Neural progenitor cell (in vitro differentiated cells): ENCODE measurements at regions not wholly inside any gene's neighbourhood (a gene's known extent, or its start where the extent isn't known, plus 50 kb on each side); places are given as distances from the start of the nearest gene placed in this dataset.

Experiments used
- DNase-seq: peaks from one replicate; pipeline ENCODE4 v3.0.0-alpha.2; 2016; ENCODE audit warnings: low spot score
- H2AFZ ChIP-seq: fragments of 200-600 bp; sonication (generic); replicated peaks from 2 replicates; pipeline ENCODE4 v1.6.1; 2016; ENCODE audit warnings: antibody characterized with exemption
- H3F3A ChIP-seq: fragments of 200-600 bp; sonication (generic); 2 replicates; pipeline ENCODE4 v1.6.1; 2016; ENCODE audit warnings: antibody characterized with exemption, low read depth
- H3K27ac ChIP-seq: fragments of 200-600 bp; sonication (generic); 2 replicates; pipeline ENCODE4 v1.5.1; 2016; ENCODE audit warnings: mild to moderate bottlenecking
- H3K27me3 ChIP-seq: fragments of 200-600 bp; sonication (generic); 2 replicates; pipeline ENCODE4 v1.6.1; 2016; ENCODE audit warnings: mild to moderate bottlenecking, moderate library complexity
- H3K36me3 ChIP-seq: fragments of 200-600 bp; sonication (generic); 2 replicates; pipeline ENCODE4 v1.5.1; 2016
- H3K4me1 ChIP-seq: fragments of 200-600 bp; sonication (generic); 2 replicates; pipeline ENCODE4 v1.6.1; 2016; ENCODE audit warnings: mixed run types
- H3K4me2 ChIP-seq: fragments of 200-600 bp; sonication (generic); 2 replicates; pipeline ENCODE4 v1.6.1; 2016
- H3K4me3 ChIP-seq: fragments of 200-600 bp; sonication (generic); 2 replicates; pipeline ENCODE4 v1.5.1; 2016
- H3K79me2 ChIP-seq: fragments of 200-600 bp; sonication (generic); 2 replicates; pipeline ENCODE4 v1.6.1; 2016; ENCODE audit warnings: low read depth
- H3K9ac ChIP-seq: fragments of 200-600 bp; sonication (generic); 2 replicates; pipeline ENCODE4 v1.6.1; 2016
- H3K9me3 ChIP-seq: fragments of 200-600 bp; sonication (generic); 2 replicates; pipeline ENCODE4 v1.5.1; 2016; ENCODE audit warnings: low read depth
- H4K20me1 ChIP-seq: fragments of 200-600 bp; sonication (generic); 2 replicates; pipeline ENCODE4 v1.6.1; 2016; ENCODE audit warnings: low read depth
- H3K27ac Mint-ChIP-seq: 3 replicates; pipeline ENCODE4 v1.8.0; 2021; ENCODE audit warnings: mixed read lengths
- H3K27me3 Mint-ChIP-seq: 2 replicates; pipeline ENCODE4 v1.8.0; 2022; ENCODE audit warnings: low read depth, mild to moderate bottlenecking, inconsistent platforms, moderate library complexity, mixed read lengths; ENCODE audit not compliant: insufficient read depth
- H3K36me3 Mint-ChIP-seq: 3 replicates; pipeline ENCODE4 v1.8.0; 2021; ENCODE audit warnings: mixed read lengths
- H3K4me1 Mint-ChIP-seq: 3 replicates; pipeline ENCODE4 v1.8.0; 2021; ENCODE audit warnings: mixed read lengths
- H3K4me3 Mint-ChIP-seq: 3 replicates; pipeline ENCODE4 v1.8.0; 2021; ENCODE audit warnings: mild to moderate bottlenecking, moderate library complexity, mixed read lengths
- H3K9me3 Mint-ChIP-seq: 3 replicates; pipeline ENCODE4 v1.8.0; 2020; ENCODE audit warnings: mixed read lengths
- CTCF ChIP-seq: fragments of 200-600 bp; sonication (generic); IDR thresholded peaks from 2 replicates; pipeline ENCODE4 v1.5.1; 2017; ENCODE audit warnings: antibody characterized with exemption, mild to moderate bottlenecking
- EZH2 ChIP-seq: fragments of 200-600 bp; sonication (generic); IDR thresholded peaks from 2 replicates; pipeline ENCODE4 v1.6.1; 2017; ENCODE audit warnings: antibody characterized with exemption, mild to moderate bottlenecking, moderate library complexity
- EZH2phosphoT487 ChIP-seq: fragments of 200-600 bp; sonication (generic); IDR thresholded peaks from 2 replicates; pipeline ENCODE4 v1.6.1; 2017; ENCODE audit warnings: antibody characterized with exemption

GRCh38 chr2:149715894-149716293 is 128.3 kb upstream of the MMADHC start:
- Histone ChIP-seq H3K79me2 (no peaks in the 10 kb centered on the region), H3K4me2 (no peak overlapping the region), H3K27ac (no peak overlapping the region), H3K4me3 (no peak overlapping the region), H3K9ac (no peak overlapping the region), H4K20me1 (no peaks in the 10 kb centered on the region), H3K4me1 (peaks cover 11% of the 10 kb centered on the region), H3K36me3 (no peaks in the 10 kb centered on the region), H3K27me3 (no peaks in the 10 kb centered on the region), H2AFZ (no peak overlapping the region), H3F3A (no peaks in the 10 kb centered on the region), H3K9me3 (no peaks in the 10 kb centered on the region)
- Mint-ChIP-seq H3K27me3 (peaks cover 2% of the 10 kb centered on the region), H3K27ac (no peak overlapping the region), H3K9me3 (no peaks in the 10 kb centered on the region), H3K36me3 (no peaks in the 10 kb centered on the region), H3K4me3 (no peak overlapping the region), H3K4me1 (peaks cover 5% of the 10 kb centered on the region)
- TF ChIP-seq EZH2 (no peak), EZH2phosphoT487 (no peak), CTCF (no peak)
- no peak for DNase-seq

- Histone ChIP-seq H3K27me3 (no peaks in the 10 kb centered on the region), H3F3A (no peaks in the 10 kb centered on the region), H3K4me2 (no peak overlapping the region), H3K27ac (no peak overlapping the region), H3K36me3 (no peaks in the 10 kb centered on the region), H3K4me3 (no peak overlapping the region), H3K4me1 (peaks cover 6% of the 10 kb centered on the region), H3K9me3 (no peaks in the 10 kb centered on the region), H4K20me1 (no peaks in the 10 kb centered on the region), H3K9ac (no peak overlapping the region), H2AFZ (no peak overlapping the region), H3K79me2 (no peaks in the 10 kb centered on the region)
- TF ChIP-seq EZH2phosphoT487 (no peak), CTCF (peak; percentile 59)
- peaks cover 1% of the 10 kb centered on the region for H3K27me3 Mint-ChIP-seq
- H3K9me3 Mint-ChIP-seq: no peaks in the 10 kb centered on the region
- H3K36me3 Mint-ChIP-seq: no peaks in the 10 kb centered on the region
- DNase-seq: peak; percentile 47
- peaks cover 5% of the 10 kb centered on the region for H3K4me1 Mint-ChIP-seq
- no peak overlapping the region for H3K4me3 Mint-ChIP-seq
- no peak overlapping the region for H3K27ac Mint-ChIP-seq
These were observed 127.5 kb upstream of the MMADHC start for GRCh38 chr2:149715005-149715592.

- Histone ChIP-seq H3F3A (no peaks in the 10 kb centered on the region), H3K4me2 (no peak overlapping the region), H3K4me1 (no peaks in the 10 kb centered on the region), H3K79me2 (no peaks in the 10 kb centered on the region), H3K27ac (no peak overlapping the region), H3K36me3 (no peaks in the 10 kb centered on the region), H3K9me3 (peaks cover 3% of the 10 kb centered on the region), H3K4me3 (no peak overlapping the region), H4K20me1 (no peaks in the 10 kb centered on the region), H3K27me3 (no peaks in the 10 kb centered on the region), H3K9ac (no peak overlapping the region), H2AFZ (no peak overlapping the region)
- Mint-ChIP-seq H3K4me3 (no peak overlapping the region), H3K36me3 (no peaks in the 10 kb centered on the region), H3K4me1 (no peaks in the 10 kb centered on the region), H3K27ac (no peak overlapping the region), H3K9me3 (peaks cover 11% of the 10 kb centered on the region), H3K27me3 (no peaks in the 10 kb centered on the region)
- DNase-seq: no peak
- no peak for TF ChIP-seq EZH2phosphoT487
- no peak for TF ChIP-seq CTCF
- no peak for TF ChIP-seq EZH2
These were observed 122.1 kb upstream of the MMADHC start for GRCh38 chr2:149709496-149710263.
